Neural cell (in vitro differentiated cells): ENCODE measurements at regions not wholly inside any gene's neighbourhood (a gene's known extent, or its start where the extent isn't known, plus 50 kb on each side); places are given as distances from the start of the nearest gene placed in this dataset.
"Not testable (repeated sequence)": the region's sequence is repeated elsewhere in the genome, so short reads cannot be mapped to it uniquely, and the experiment has no call there.

ENCODE experiments used
- H2AFZ ChIP-seq: fragments of 200-600, 300-800 bp; sonication (generic), shearing (Covaris generic); 2 replicates; pipeline ENCODE4 v1.6.0; 2014; ENCODE audit warnings: low read depth, mild to moderate bottlenecking, antibody characterized with exemption, low read length, moderate library complexity
- H3F3A ChIP-seq: fragments of 200-600 bp; shearing (Covaris generic); 2 replicates; pipeline ENCODE4 v1.6.1; 2016; ENCODE audit warnings: mild to moderate bottlenecking, moderate library complexity, mixed read lengths, antibody characterized with exemption, low read length; ENCODE audit not compliant: insufficient read depth, poor library complexity, severe bottlenecking
- H3K27ac ChIP-seq: fragments of 200-600, 300-800 bp; sonication (generic), shearing (Covaris generic); 2 replicates; pipeline ENCODE4 v1.5.1; 2014; ENCODE audit warnings: mild to moderate bottlenecking, low read length, moderate library complexity
- H3K27me3 ChIP-seq: fragments of 300-800, 200-600 bp; sonication (generic), shearing (Covaris generic); 2 replicates; pipeline ENCODE4 v1.6.0; 2014; ENCODE audit warnings: mild to moderate bottlenecking, low read depth, low read length, moderate library complexity; ENCODE audit not compliant: insufficient read depth
- H3K36me3 ChIP-seq: fragments of 300-800, 200-600 bp; sonication (generic), shearing (Covaris generic); 2 replicates; pipeline ENCODE4 v1.5.1; 2014; ENCODE audit warnings: mild to moderate bottlenecking, antibody characterized with exemption, low read length, moderate library complexity; ENCODE audit not compliant: insufficient read depth
- H3K4me2 ChIP-seq: fragments of 300-800, 200-600 bp; sonication (generic), shearing (Covaris generic); 2 replicates; pipeline ENCODE4 v1.6.0; 2014; ENCODE audit warnings: mild to moderate bottlenecking, low read length
- H3K4me3 ChIP-seq: fragments of 300-800, 200-600 bp; sonication (generic), shearing (Covaris generic); 2 replicates; pipeline ENCODE4 v1.5.1; 2014; ENCODE audit warnings: mild to moderate bottlenecking, low read length, moderate library complexity
- H3K79me2 ChIP-seq: fragments of 200-600 bp; shearing (Covaris generic); replicated peaks from 2 replicates; pipeline ENCODE4 v1.6.0; 2014; ENCODE audit warnings: mild to moderate bottlenecking, low read length, moderate library complexity; ENCODE audit not compliant: insufficient read depth
- H3K9ac ChIP-seq: fragments of 300-800, 200-600 bp; sonication (generic), shearing (Covaris generic); 2 replicates; pipeline ENCODE4 v1.6.1; 2016; ENCODE audit warnings: mild to moderate bottlenecking, low read length, mixed read lengths
- H3K9me2 ChIP-seq: fragments of 200-600 bp; shearing (Covaris generic); 2 replicates; pipeline ENCODE4 v1.6.1; 2016; ENCODE audit warnings: mild to moderate bottlenecking, low read length, mixed read lengths; ENCODE audit not compliant: insufficient read depth
- H3K9me3 ChIP-seq: fragments of 200-600, 300-800 bp; sonication (generic), shearing (Covaris generic); 2 replicates; pipeline ENCODE4 v1.6.1; 2016; ENCODE audit warnings: mild to moderate bottlenecking, mixed run types, low read length, moderate library complexity, mixed read lengths
- H4K20me1 ChIP-seq: fragments of 200-600 bp; shearing (Covaris generic); 2 replicates; pipeline ENCODE4 v1.6.1; 2016; ENCODE audit warnings: mild to moderate bottlenecking, mixed run types; ENCODE audit not compliant: insufficient read depth
- EP300 ChIP-seq: fragments of 450-650 bp; conservative IDR thresholded peaks from 2 replicates; pipeline ENCODE4 v1.6.1; 2014; ENCODE audit warnings: antibody characterized with exemption, mild to moderate bottlenecking, moderate library complexity; ENCODE audit not compliant: poor library complexity, severe bottlenecking
- EZH2 ChIP-seq: fragments of 200-600, 300-800 bp; shearing (Covaris generic), sonication (generic); IDR thresholded peaks from 2 replicates; pipeline ENCODE4 v1.6.1; 2014; ENCODE audit warnings: antibody characterized with exemption, low read length, borderline replicate concordance, mild to moderate bottlenecking; ENCODE audit not compliant: insufficient read depth, poor library complexity, severe bottlenecking
- MXI1 ChIP-seq: fragments of 450-650 bp; conservative IDR thresholded peaks from 2 replicates; pipeline ENCODE4 v1.6.1; 2014; ENCODE audit warnings: antibody characterized with exemption, mild to moderate bottlenecking; ENCODE audit not compliant: poor library complexity, severe bottlenecking
- POLR2AphosphoS5 ChIP-seq: IDR thresholded peaks from 2 replicates; pipeline ENCODE4 v1.6.1; 2012
- RAD21 ChIP-seq: fragments of 450-650 bp; conservative IDR thresholded peaks from 2 replicates; pipeline ENCODE4 v1.6.1; 2014; ENCODE audit warnings: antibody characterized with exemption, mild to moderate bottlenecking, moderate library complexity
- REST ChIP-seq: IDR thresholded peaks from 2 replicates; pipeline ENCODE4 v1.6.1; 2012; ENCODE audit warnings: borderline replicate concordance
- SMC3 ChIP-seq: fragments of 450-650 bp; conservative IDR thresholded peaks from 2 replicates; pipeline ENCODE4 v1.6.1; 2014; ENCODE audit warnings: antibody characterized with exemption, mild to moderate bottlenecking, moderate library complexity; ENCODE audit not compliant: poor library complexity
- TAF1 ChIP-seq: IDR thresholded peaks from 2 replicates; pipeline ENCODE4 v1.6.1; 2012; ENCODE audit warnings: low read depth
- TF ChIP-seq, protein P1 (sequence below): fragments of 450-650 bp; IDR thresholded peaks from 2 replicates; pipeline ENCODE4 v1.5.1; 2014; ENCODE audit warnings: antibody characterized with exemption, mild to moderate bottlenecking, moderate library complexity; ENCODE audit not compliant: poor library complexity, severe bottlenecking

DNA sequence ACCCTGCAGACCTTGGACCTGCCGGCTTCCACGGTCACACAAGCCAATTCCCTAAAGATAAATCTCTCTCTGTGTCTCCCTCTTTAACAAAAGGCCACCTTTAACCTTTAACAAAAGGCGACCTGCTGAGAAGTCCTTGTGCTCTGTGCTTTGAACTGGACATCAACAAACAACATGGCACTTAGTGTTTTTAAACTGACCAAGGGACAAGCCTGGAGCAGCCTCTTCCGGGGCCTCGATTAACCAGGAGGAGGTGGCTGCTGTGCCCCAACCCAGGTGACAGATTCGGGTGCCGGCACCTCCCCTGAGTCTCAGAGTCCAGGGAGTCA lies 135.3 kb downstream of the RTP5 start:
- Histone ChIP-seq H3K27me3 (no peaks in the 10 kb centered on the region), H3K4me2 (no peak overlapping the region), H3F3A (no peaks in the 10 kb centered on the region), H4K20me1 (no peaks in the 10 kb centered on the region), H3K79me2 (no peaks in the 10 kb centered on the region), H2AFZ (no peak overlapping the region), H3K9ac (no peak overlapping the region), H3K9me3 (no peaks in the 10 kb centered on the region), H3K4me3 (no peak overlapping the region), H3K36me3 (no peaks in the 10 kb centered on the region), H3K9me2 (no peaks in the 10 kb centered on the region), H3K27ac (no peak overlapping the region)
- TF ChIP-seq MXI1 (no peak), POLR2AphosphoS5 (no peak), RAD21 (no peak), REST (no peak), TAF1 (no peak), SMC3 (no peak), EZH2 (no peak), EP300 (no peak)
- TF ChIP-seq, protein P1, sequence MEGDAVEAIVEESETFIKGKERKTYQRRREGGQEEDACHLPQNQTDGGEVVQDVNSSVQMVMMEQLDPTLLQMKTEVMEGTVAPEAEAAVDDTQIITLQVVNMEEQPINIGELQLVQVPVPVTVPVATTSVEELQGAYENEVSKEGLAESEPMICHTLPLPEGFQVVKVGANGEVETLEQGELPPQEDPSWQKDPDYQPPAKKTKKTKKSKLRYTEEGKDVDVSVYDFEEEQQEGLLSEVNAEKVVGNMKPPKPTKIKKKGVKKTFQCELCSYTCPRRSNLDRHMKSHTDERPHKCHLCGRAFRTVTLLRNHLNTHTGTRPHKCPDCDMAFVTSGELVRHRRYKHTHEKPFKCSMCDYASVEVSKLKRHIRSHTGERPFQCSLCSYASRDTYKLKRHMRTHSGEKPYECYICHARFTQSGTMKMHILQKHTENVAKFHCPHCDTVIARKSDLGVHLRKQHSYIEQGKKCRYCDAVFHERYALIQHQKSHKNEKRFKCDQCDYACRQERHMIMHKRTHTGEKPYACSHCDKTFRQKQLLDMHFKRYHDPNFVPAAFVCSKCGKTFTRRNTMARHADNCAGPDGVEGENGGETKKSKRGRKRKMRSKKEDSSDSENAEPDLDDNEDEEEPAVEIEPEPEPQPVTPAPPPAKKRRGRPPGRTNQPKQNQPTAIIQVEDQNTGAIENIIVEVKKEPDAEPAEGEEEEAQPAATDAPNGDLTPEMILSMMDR: no peak

- not testable (repeated sequence) for H2AFZ ChIP-seq, H3F3A ChIP-seq, H4K20me1 ChIP-seq, H3K36me3 ChIP-seq, H3K4me2 ChIP-seq, H3K9ac ChIP-seq, H3K27me3 ChIP-seq, H3K9me2 ChIP-seq, H3K4me3 ChIP-seq, H3K9me3 ChIP-seq, H3K27ac ChIP-seq, H3K79me2 ChIP-seq
Measured at GRCh38 chr2:242006091-242006634, 136.6 kb downstream of the RTP5 start.

GRCh38 chr2:242008908-242009307 lies 139.4 kb downstream of the RTP5 start:
- H3K9me2 ChIP-seq, H3K4me2 ChIP-seq, H3K9me3 ChIP-seq, H2AFZ ChIP-seq, H4K20me1 ChIP-seq, H3K9ac ChIP-seq, H3K36me3 ChIP-seq, H3K4me3 ChIP-seq, H3K27ac ChIP-seq, H3F3A ChIP-seq, H3K27me3 ChIP-seq, H3K79me2 ChIP-seq: not testable (repeated sequence)

DNA sequence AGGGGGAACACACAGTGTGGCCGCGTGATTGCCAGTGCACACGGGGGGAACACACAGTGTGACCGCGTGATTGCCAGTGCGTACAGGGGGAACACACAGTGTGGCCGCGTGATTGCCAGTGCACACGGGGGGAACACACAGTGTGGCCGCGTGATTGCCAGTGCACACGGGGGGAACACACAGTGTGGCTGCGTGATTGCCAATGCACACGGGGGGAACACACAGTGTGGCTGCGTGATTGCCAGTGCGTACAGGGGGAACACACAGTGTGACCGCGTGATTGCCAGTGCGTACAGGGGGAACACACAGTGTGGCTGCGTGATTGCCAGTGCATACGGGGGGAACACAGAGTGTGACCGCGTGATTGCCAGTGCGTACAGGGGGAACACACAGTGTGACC lies 140.3 kb downstream of the RTP5 start:
- H3K27me3 ChIP-seq, H3K79me2 ChIP-seq, H3K27ac ChIP-seq, H3K9me2 ChIP-seq, H3K9ac ChIP-seq, H3K36me3 ChIP-seq, H3F3A ChIP-seq, H2AFZ ChIP-seq, H3K4me2 ChIP-seq, H3K4me3 ChIP-seq, H4K20me1 ChIP-seq, H3K9me3 ChIP-seq: not testable (repeated sequence)

GRCh38 chr2:242010252-242011166 lies 141.0 kb downstream of the RTP5 start:
- H3K27ac ChIP-seq, H3K36me3 ChIP-seq, H3K27me3 ChIP-seq, H2AFZ ChIP-seq, H3K9me3 ChIP-seq, H3K79me2 ChIP-seq, H4K20me1 ChIP-seq, H3K9me2 ChIP-seq, H3K4me2 ChIP-seq, H3K9ac ChIP-seq, H3K4me3 ChIP-seq, H3F3A ChIP-seq: not testable (repeated sequence)
